Mucosa of descending colon (tissue), 3 donors: ENCODE measurements at regions not wholly inside any gene's neighbourhood (a gene's known extent, or its start where the extent isn't known, plus 50 kb on each side); places are given as distances from the start of the nearest gene placed in this dataset.

Experiments used
- ATAC-seq: fragments of 200-7000 bp; cut with Tn5 transposase; one replicate; pipeline ENCODE4 v1.9.1; 2020; ENCODE audit warnings: mild to moderate bottlenecking, moderate library complexity
- DNase-seq, 3 donors: peaks; one replicate each; pipeline ENCODE4 v3.0.0-alpha.2; 2020
- H3K36me3 ChIP-seq: fragments of 200-600 bp; one replicate; pipeline ENCODE4 v1.8.0; 2021; ENCODE audit warnings: low read depth, mild to moderate bottlenecking
- H3K4me1 ChIP-seq: fragments of 200-600 bp; one replicate; pipeline ENCODE4 v1.8.0; 2021; ENCODE audit warnings: low read depth, mild to moderate bottlenecking
- H3K4me3 ChIP-seq: fragments of 200-600 bp; one replicate; pipeline ENCODE4 v1.8.0; 2021; ENCODE audit warnings: mild to moderate bottlenecking
- H3K9me3 ChIP-seq: fragments of 200-600 bp; one replicate; pipeline ENCODE4 v1.8.0; 2021; ENCODE audit warnings: mild to moderate bottlenecking
- intact Hi-C, 2 donors: fragments of 100-400 bp; cut with DNase I in 1 of 2; cut with micrococcal nuclease in 1 of 2; formaldehyde crosslinking; loops; one replicate each; pipeline versions ENCODE4 v1.11.0 to v1.11.1; 2022; cut with DNase I, micrococcal nuclease
- TF ChIP-seq, protein P1 (sequence below): fragments of 200-600 bp; IDR thresholded peaks from one replicate; pipeline ENCODE4 v1.8.0; 2022; ENCODE audit warnings: antibody characterized with exemption, mild to moderate bottlenecking
- donor health status: DM: no; HTN: no; CAD: no; lungs with moderate emphysema.
- donor health status: DM: no; HTN: no; CAD: no.
- donor health status: DM: no; HTN: yes; CAD: no.

DNA sequence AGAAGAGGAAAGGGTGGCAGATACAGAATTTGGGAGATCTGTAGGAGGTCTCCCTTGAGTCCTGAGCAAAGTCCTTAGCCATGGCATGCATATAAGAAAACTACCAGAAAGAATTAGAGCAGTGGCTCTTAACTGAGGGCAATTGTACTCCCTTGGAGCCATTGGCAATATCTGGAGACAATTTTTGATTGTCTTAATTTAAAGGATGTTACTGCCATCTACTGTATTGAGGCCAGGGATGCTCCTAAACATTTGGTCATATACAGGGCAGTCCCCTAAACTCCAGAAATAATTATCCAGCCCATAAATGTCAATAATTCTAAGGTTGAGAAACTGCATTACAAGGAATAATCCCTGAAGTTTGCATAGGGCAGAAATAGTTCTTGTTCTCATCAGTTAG is 136.4 kb upstream of the ODAD2 start:
- Histone ChIP-seq H3K4me1 (no peaks in the 10 kb centered on the region), H3K9me3 (peaks cover 18% of the 10 kb centered on the region), H3K4me3 (no peak overlapping the region), H3K36me3 (no peaks in the 10 kb centered on the region)
- TF ChIP-seq, protein P1, sequence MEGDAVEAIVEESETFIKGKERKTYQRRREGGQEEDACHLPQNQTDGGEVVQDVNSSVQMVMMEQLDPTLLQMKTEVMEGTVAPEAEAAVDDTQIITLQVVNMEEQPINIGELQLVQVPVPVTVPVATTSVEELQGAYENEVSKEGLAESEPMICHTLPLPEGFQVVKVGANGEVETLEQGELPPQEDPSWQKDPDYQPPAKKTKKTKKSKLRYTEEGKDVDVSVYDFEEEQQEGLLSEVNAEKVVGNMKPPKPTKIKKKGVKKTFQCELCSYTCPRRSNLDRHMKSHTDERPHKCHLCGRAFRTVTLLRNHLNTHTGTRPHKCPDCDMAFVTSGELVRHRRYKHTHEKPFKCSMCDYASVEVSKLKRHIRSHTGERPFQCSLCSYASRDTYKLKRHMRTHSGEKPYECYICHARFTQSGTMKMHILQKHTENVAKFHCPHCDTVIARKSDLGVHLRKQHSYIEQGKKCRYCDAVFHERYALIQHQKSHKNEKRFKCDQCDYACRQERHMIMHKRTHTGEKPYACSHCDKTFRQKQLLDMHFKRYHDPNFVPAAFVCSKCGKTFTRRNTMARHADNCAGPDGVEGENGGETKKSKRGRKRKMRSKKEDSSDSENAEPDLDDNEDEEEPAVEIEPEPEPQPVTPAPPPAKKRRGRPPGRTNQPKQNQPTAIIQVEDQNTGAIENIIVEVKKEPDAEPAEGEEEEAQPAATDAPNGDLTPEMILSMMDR: no peak
- DNase-seq (no peak), ATAC-seq (no peak)
- intact Hi-C loops: no loop called here

DNA sequence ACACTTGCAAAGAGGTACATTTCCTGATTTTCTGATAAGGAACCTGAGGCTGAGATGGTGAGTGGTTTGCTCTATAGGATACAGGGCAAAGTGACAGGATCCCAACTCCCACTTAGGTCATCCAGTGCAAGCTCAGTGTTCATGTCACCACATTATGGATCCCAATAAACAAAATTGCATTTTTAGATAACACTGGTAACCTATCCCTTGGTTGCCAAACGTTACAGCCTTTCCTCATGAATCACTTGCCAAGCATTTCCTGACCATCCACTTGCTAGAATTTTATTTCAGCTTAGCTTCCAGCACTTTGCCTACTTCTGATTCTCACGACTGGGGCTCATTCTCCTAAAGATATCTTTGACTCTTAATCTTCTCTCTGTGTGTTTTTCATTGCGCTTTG is 131.4 kb upstream of the ODAD2 start:
- H3K36me3 ChIP-seq: no peaks in the 10 kb centered on the region
- TF ChIP-seq, protein P1: no peak
- no peaks in the 10 kb centered on the region for H3K4me1 ChIP-seq
- intact Hi-C loops: no loop called here
- ATAC-seq (no peak), DNase-seq (no peak)
- H3K9me3 ChIP-seq: no peaks in the 10 kb centered on the region
- H3K4me3 ChIP-seq: no peak overlapping the region

DNA sequence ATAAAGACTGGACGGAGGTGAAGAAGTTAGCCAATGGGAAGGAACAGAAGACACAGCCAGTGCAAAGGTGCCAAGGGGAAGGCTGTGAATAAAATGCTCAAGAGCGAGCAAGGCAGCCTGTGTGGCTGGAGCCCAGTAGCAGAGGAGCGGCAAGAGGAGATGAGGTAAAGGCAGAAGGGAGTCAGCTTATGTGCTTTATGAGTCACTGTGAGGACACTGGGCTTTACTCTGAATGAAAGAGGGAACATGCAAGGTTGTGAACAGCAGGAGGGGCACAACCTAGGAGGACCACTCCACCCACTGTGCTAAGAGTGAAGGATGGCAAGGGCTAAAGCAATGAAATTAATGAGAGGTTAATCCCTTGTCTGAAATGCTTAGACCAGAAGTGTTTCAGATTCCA is 129.0 kb upstream of the ODAD2 start:
- Histone ChIP-seq H3K36me3 (no peaks in the 10 kb centered on the region), H3K4me3 (no peak overlapping the region), H3K4me1 (no peaks in the 10 kb centered on the region), H3K9me3 (no peaks in the 10 kb centered on the region)
- TF ChIP-seq, protein P1: no peak
- no peak for ATAC-seq
- intact Hi-C loops: no loop called here
- DNase-seq: no peak

DNA sequence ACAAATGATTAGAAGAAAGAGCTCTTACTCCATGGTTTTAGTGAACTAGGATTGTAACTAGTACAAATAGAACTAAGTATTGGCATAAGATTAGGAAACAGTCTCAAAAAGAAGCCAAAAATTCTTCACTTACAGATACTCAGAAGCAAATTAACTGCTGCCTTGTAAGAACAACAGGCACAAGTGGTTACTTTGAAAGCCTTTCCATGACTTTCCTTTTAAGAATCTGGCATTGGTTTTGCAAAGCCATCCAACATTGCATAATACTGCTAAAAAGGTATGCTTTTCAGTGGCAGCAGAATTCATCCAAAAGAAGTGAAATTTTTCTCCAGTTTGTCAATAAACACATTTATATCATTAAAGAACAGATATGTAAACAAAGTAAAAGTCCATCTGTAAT is 126.8 kb upstream of the ODAD2 start:
- no peak for ATAC-seq
- Histone ChIP-seq H3K9me3 (no peaks in the 10 kb centered on the region), H3K4me1 (no peaks in the 10 kb centered on the region), H3K36me3 (no peaks in the 10 kb centered on the region), H3K4me3 (no peak overlapping the region)
- intact Hi-C loops: no loop called here
- TF ChIP-seq, protein P1: no peak
- no peak for DNase-seq

DNA sequence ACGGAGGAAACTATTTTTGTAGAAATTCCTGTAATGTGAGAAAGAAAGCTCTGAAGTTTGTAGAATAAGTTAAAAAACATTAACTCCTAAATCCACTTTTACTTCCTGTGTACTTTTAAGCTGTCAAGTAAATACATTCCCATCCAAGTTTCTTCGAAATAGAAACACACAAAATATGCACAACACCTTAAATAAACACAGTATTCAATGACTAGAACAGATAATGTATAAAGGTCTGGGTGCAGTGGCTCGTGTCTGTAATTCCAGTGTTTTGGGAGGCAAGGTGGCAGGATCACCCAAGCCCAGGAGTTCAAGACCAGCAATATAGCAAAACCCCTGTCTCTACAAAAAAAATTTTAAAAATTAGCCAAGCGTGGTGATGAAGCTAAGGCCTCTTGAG is 121.9 kb upstream of the ODAD2 start:
- Histone ChIP-seq H3K4me1 (no peaks in the 10 kb centered on the region), H3K36me3 (no peaks in the 10 kb centered on the region), H3K4me3 (no peak overlapping the region), H3K9me3 (no peaks in the 10 kb centered on the region)
- DNase-seq: no peak
- ATAC-seq: no peak
- TF ChIP-seq, protein P1: no peak
- intact Hi-C loops: no loop called here

DNA sequence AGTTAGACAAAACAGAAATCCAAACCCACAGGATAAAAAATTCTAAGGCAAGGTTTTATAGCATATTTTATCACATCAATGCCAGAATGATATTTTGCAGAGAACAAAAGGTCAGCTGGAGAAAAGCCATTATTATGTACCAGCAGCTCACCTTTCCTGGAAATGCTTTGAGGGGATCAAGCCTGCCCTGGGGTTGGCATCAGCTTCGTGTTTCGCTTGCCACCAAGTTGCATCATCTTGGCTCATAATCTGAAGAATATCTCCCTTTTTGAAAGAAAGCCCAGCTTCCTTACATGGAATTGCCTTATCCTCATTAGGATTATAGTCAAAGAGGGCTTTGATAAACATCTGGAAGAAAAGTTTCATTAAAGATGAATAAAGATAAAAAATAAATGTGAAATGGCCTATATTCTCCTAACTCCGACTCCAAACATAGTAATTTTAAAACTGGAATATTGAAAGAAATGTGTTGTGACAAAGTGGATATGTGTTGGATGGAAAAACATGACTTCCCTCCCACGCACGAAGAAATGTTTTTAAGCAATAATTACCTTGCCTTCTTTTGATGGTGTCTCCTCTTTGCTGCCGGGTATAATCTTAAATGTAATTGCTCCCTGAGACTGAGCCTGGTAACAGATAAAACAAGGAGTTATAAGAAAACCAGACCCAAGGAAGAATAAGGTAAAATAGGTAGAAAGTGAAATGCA is 121.3 kb upstream of the ODAD2 start:
- Histone ChIP-seq H3K4me3 (no peak overlapping the region), H3K4me1 (no peaks in the 10 kb centered on the region), H3K9me3 (no peaks in the 10 kb centered on the region), H3K36me3 (no peaks in the 10 kb centered on the region)
- TF ChIP-seq, protein P1: no peak
- DNase-seq (no peak), ATAC-seq (no peak)
- intact Hi-C loops: no loop called here
